Ovary (tissue), 7 donors: ENCODE measurements at regions not wholly inside any gene's neighbourhood (a gene's known extent, or its start where the extent isn't known, plus 50 kb on each side); places are given as distances from the start of the nearest gene placed in this dataset.

Experiments used
- DNase-seq, 5 donors: peaks; one replicate each; pipeline ENCODE4 v3.0.0-alpha.2; 2019 to 2020
- H3K27ac ChIP-seq, 2 donors: fragments of 200-600 bp; one replicate each; pipeline versions ENCODE4 v1.5.1 to v1.8.0; 2019 to 2022
- H3K27me3 ChIP-seq: fragments of 200-600 bp; one replicate; pipeline ENCODE4 v1.8.0; 2022
- H3K36me3 ChIP-seq: fragments of 200-600 bp; sonication (generic); one replicate; pipeline ENCODE4 v1.5.1; 2019
- H3K4me1 ChIP-seq: one replicate; pipeline ENCODE4 v1.8.1; 2013; ENCODE audit warnings: mild to moderate bottlenecking, moderate library complexity; ENCODE audit not compliant: insufficient read depth
- H3K4me3 ChIP-seq: fragments of 200-600 bp; sonication (generic); one replicate; pipeline ENCODE4 v1.5.1; 2017
- H3K9me3 ChIP-seq, 2 donors: fragments of 200-600 bp in 1 of 2; sonication (generic) in 1 of 2; one replicate each; pipeline versions ENCODE4 v1.5.1 to v1.8.1; 2013 to 2019; ENCODE audit warnings: mild to moderate bottlenecking in 1 of 2, moderate library complexity in 1 of 2
- CTCF ChIP-seq, 3 donors: fragments of 450-650 bp in 2 of 3; fragments of 200-600 bp in 1 of 3; IDR thresholded peaks; one replicate each; pipeline versions ENCODE4 v1.5.1 to v1.8.0; 2016 to 2022; ENCODE audit warnings: antibody characterized with exemption in 3 of 3, mild to moderate bottlenecking in 1 of 3
- EP300 ChIP-seq: sonication (generic); formaldehyde crosslinking; IDR thresholded peaks from one replicate; pipeline ENCODE4 v1.6.1; 2017; ENCODE audit warnings: antibody characterized with exemption
- POLR2A ChIP-seq: fragments of 450-650 bp; IDR thresholded peaks from one replicate; pipeline ENCODE4 v1.6.1; 2017; ENCODE audit warnings: antibody characterized with exemption, mild to moderate bottlenecking, moderate library complexity
- WGBS, 3 donors: extraction: QIAGEN DNeasy Blood & Tissue Kit in 1 of 3; methylation state at CpG; one replicate each; pipeline versions ENCODE4 v1.1.5 to v1.1.7; 2013 to 2017; 5-methylcytosine and 5-hydroxymethylcytosine counted together
- intact Hi-C, 4 donors: fragments of 100-400 bp; cut with DNase I; formaldehyde crosslinking; loops; one replicate each; pipeline versions ENCODE4 v1.11.0 to v1.15.1; 2022 to 2023
- donor health status: DM: no; HTN: no; CAD: no; lungs with moderate emphysema.
- donor health status: DM: no; HTN: no; CAD: no.
- donor health status: Bipolar disorder and iron deficiency.
- donor health status: DM: no; HTN: no; CAD: no.
- donor health status: DM: yes; HTN: yes; CAD: no.

- WGBS, 3 donors: 68 to 69% (median 68%) methylated on average over 7 of the region's 7 CpGs
- no peak for TF ChIP-seq POLR2A
- TF ChIP-seq CTCF (IDR thresholded peaks at IDR 0.05): no peak
- no peak for TF ChIP-seq EP300
- Histone ChIP-seq H3K4me3 (no peak overlapping the region), H3K27me3 (no peaks in the 10 kb centered on the region), H3K9me3 (no peaks in the 10 kb centered on the region), H3K36me3 (no peaks in the 10 kb centered on the region), H3K4me1 (no peaks in the 10 kb centered on the region), H3K27ac (no peak overlapping the region)
- no peak for DNase-seq
- intact Hi-C loops: no loop called here
These were observed 102.4 kb upstream of the HIVEP1 start for GRCh38 chr6:11909696-11910132.

GRCh38 chr6:11908436-11909105 is 103.5 kb upstream of the HIVEP1 start:
- DNase-seq: no peak
- no peaks in the 10 kb centered on the region for H3K9me3 ChIP-seq
- TF ChIP-seq POLR2A: no peak
- no peak for TF ChIP-seq EP300
- TF ChIP-seq CTCF (IDR thresholded peaks at IDR 0.05): no peak
- H3K4me3 ChIP-seq: no peak overlapping the region
- no peaks in the 10 kb centered on the region for H3K4me1 ChIP-seq
- WGBS, 3 donors: 79 to 90% (median 82%) methylated on average over 2 of the region's 2 CpGs
- intact Hi-C loops: no loop called here
- H3K27ac ChIP-seq: no peak overlapping the region
- no peaks in the 10 kb centered on the region for H3K36me3 ChIP-seq
- no peaks in the 10 kb centered on the region for H3K27me3 ChIP-seq

GRCh38 chr6:11903645-11904044 is 108.5 kb upstream of the HIVEP1 start:
- no peak for DNase-seq
- 93 to 98% (median 94%) methylated on average over 2 of the region's 2 CpGs for WGBS, 3 donors
- no peak overlapping the region for H3K27ac ChIP-seq

GRCh38 chr6:11902527-11902926 is 109.6 kb upstream of the HIVEP1 start:
- intact Hi-C loops: no loop called here
- 90 to 99% (median 96%) methylated on average over 2 of the region's 2 CpGs for WGBS, 3 donors
- DNase-seq: no peak

More at GRCh38 chr6:11903645-11904044, 108.5 kb upstream of the HIVEP1 start:
- no peak for TF ChIP-seq CTCF (IDR thresholded peaks at IDR 0.05)
- TF ChIP-seq POLR2A: no peak
- no peak for TF ChIP-seq EP300
- no peaks in the 10 kb centered on the region for H3K27me3 ChIP-seq
- no peaks in the 10 kb centered on the region for H3K4me1 ChIP-seq
- intact Hi-C loops: no loop called here
- no peaks in the 10 kb centered on the region for H3K9me3 ChIP-seq
- H3K4me3 ChIP-seq: no peak overlapping the region
- H3K36me3 ChIP-seq: no peaks in the 10 kb centered on the region

More at GRCh38 chr6:11902527-11902926, 109.6 kb upstream of the HIVEP1 start:
- Histone ChIP-seq H3K36me3 (no peaks in the 10 kb centered on the region), H3K4me3 (no peak overlapping the region), H3K27ac (no peak overlapping the region), H3K4me1 (no peaks in the 10 kb centered on the region), H3K27me3 (no peaks in the 10 kb centered on the region), H3K9me3 (no peaks in the 10 kb centered on the region)
- no peak for TF ChIP-seq CTCF (IDR thresholded peaks at IDR 0.05)
- TF ChIP-seq POLR2A: no peak
- no peak for TF ChIP-seq EP300
